HEK293 (cell line): ENCODE measurements at regions not wholly inside any gene's neighbourhood (a gene's known extent, or its start where the extent isn't known, plus 50 kb on each side); places are given as distances from the start of the nearest gene placed in this dataset.

Source experiments
- CTCF ChIA-PET: fragments of 350-600 bp; formaldehyde crosslinking; extraction: SDS; loops from one replicate; lab custom pipeline; 2021; ENCODE audit warnings: antibody characterized with exemption; lab: Yijun Ruan, JAX
- POLR2A ChIA-PET: fragments of 300-600 bp; formaldehyde crosslinking; extraction: SDS; loops from one replicate; lab custom pipeline; 2020; ENCODE audit warnings: antibody characterized with exemption, inconsistent platforms; lab: Yijun Ruan, JAX
- H3K27ac ChIP-seq: fragments of 200-500 bp; sonication (Bioruptor generic); 2 replicates; pipeline ENCODE4 v1.5.1; 2014; ENCODE audit warnings: low read depth, low read length, control low read depth, inconsistent platforms; ENCODE audit errors: extremely low read depth
- H3K36me3 ChIP-seq, 2 experiments: fragments of 200-500 bp in 1 of 2; sonication (Bioruptor generic) in 1 of 2; 1 replicate in 1 of 2; 2 replicates in 1 of 2; pipeline ENCODE4 v1.5.1; 2014 to 2017; ENCODE audit warnings: inconsistent platforms in 2 of 2, low read length in 2 of 2; ENCODE audit not compliant: control insufficient read depth in 2 of 2, insufficient read depth in 1 of 2
- H3K4me1 ChIP-seq: fragments of 200-500 bp; sonication (Bioruptor generic); 2 replicates; pipeline ENCODE4 v1.5.1; 2014; ENCODE audit warnings: mild to moderate bottlenecking, low read length, inconsistent platforms; ENCODE audit not compliant: control insufficient read depth, insufficient read depth
- H3K4me3 ChIP-seq: 2 replicates; pipeline ENCODE4 v1.5.1; 2011; ENCODE audit warnings: low read depth, mild to moderate bottlenecking, control low read depth, low read length, moderate library complexity
- H3K9me3 ChIP-seq: fragments of 200-500 bp; sonication (Bioruptor generic); 2 replicates; pipeline ENCODE4 v1.5.1; 2014; ENCODE audit warnings: low read depth, low read length, inconsistent platforms; ENCODE audit not compliant: control insufficient read depth, insufficient read depth
- HOXA7 ChIP-seq: sonication (generic); formaldehyde crosslinking; IDR thresholded peaks from 2 replicates; pipeline ENCODE4 v1.8.1; 2022; ENCODE audit warnings: missing genetic modification reagents, borderline replicate concordance
- MEIS1 ChIP-seq: sonication (generic); formaldehyde crosslinking; IDR thresholded peaks from 2 replicates; pipeline ENCODE4 v1.8.1; 2022; ENCODE audit warnings: missing genetic modification reagents, mild to moderate bottlenecking, borderline replicate concordance
- PATZ1 ChIP-seq: fragments of 450-650 bp; formaldehyde crosslinking; IDR thresholded peaks from 2 replicates; pipeline ENCODE4 v1.5.1; 2016; ENCODE audit warnings: missing biosample characterization, missing genetic modification characterization
- SALL2 ChIP-seq: fragments of 450-650 bp; formaldehyde crosslinking; IDR thresholded peaks from 2 replicates; pipeline ENCODE4 v1.5.0; 2017; ENCODE audit warnings: missing biosample characterization, mild to moderate bottlenecking, missing genetic modification characterization, borderline replicate concordance
- SCRT2 ChIP-seq: fragments of 450-650 bp; formaldehyde crosslinking; IDR thresholded peaks from 2 replicates; pipeline ENCODE4 v1.5.1; 2016; ENCODE audit warnings: missing biosample characterization, missing genetic modification characterization
- YY1 ChIP-seq: fragments of 450-650 bp; formaldehyde crosslinking; IDR thresholded peaks from 2 replicates; pipeline ENCODE4 v1.5.1; 2018; ENCODE audit warnings: missing biosample characterization, missing genetic modification characterization
- ZBTB48 ChIP-seq: fragments of 450-650 bp; formaldehyde crosslinking; IDR thresholded peaks from 2 replicates; pipeline ENCODE4 v1.5.1; 2016; ENCODE audit warnings: missing biosample characterization, missing genetic modification characterization
- ZFP3 ChIP-seq: fragments of 450-650 bp; formaldehyde crosslinking; IDR thresholded peaks from 2 replicates; pipeline ENCODE4 v1.5.1; 2016; ENCODE audit warnings: low read depth, missing biosample characterization, missing genetic modification characterization
- ZNF2 ChIP-seq: fragments of 450-650 bp; formaldehyde crosslinking; IDR thresholded peaks from 2 replicates; pipeline ENCODE4 v1.5.1; 2016; ENCODE audit warnings: missing biosample characterization, missing genetic modification characterization
- ZNF280C ChIP-seq: fragments of 450-650 bp; formaldehyde crosslinking; IDR thresholded peaks from 2 replicates; pipeline ENCODE4 v1.5.1; 2016; ENCODE audit warnings: missing biosample characterization, missing genetic modification characterization
- ZNF311 ChIP-seq: fragments of 450-650 bp; formaldehyde crosslinking; IDR thresholded peaks from 2 replicates; pipeline ENCODE4 v1.5.1; 2017; ENCODE audit warnings: missing biosample characterization, missing genetic modification characterization, borderline replicate concordance
- ZNF350 ChIP-seq: fragments of 450-650 bp; formaldehyde crosslinking; IDR thresholded peaks from 2 replicates; pipeline ENCODE4 v1.5.0; 2017; ENCODE audit warnings: missing biosample characterization, mild to moderate bottlenecking, missing genetic modification characterization
- ZNF354C ChIP-seq: fragments of 450-650 bp; formaldehyde crosslinking; IDR thresholded peaks from 2 replicates; pipeline ENCODE4 v1.5.1; 2016; ENCODE audit warnings: missing biosample characterization, missing genetic modification characterization, low read depth, borderline replicate concordance
- ZNF416 ChIP-seq: fragments of 450-650 bp; formaldehyde crosslinking; IDR thresholded peaks from 2 replicates; pipeline ENCODE4 v1.5.1; 2016; ENCODE audit warnings: missing biosample characterization, missing genetic modification characterization
- ZNF521 ChIP-seq: fragments of 450-650 bp; formaldehyde crosslinking; IDR thresholded peaks from 2 replicates; pipeline ENCODE4 v1.5.1; 2017; ENCODE audit warnings: missing biosample characterization, mild to moderate bottlenecking, missing genetic modification characterization
- ZNF549 ChIP-seq: fragments of 450-650 bp; IDR thresholded peaks from 2 replicates; pipeline ENCODE4 v1.5.1; 2018; ENCODE audit warnings: missing biosample characterization, missing genetic modification characterization, mild to moderate bottlenecking, inconsistent platforms, moderate library complexity
- ZNF585B ChIP-seq: fragments of 450-650 bp; formaldehyde crosslinking; IDR thresholded peaks from 2 replicates; pipeline ENCODE4 v1.5.1; 2016; ENCODE audit warnings: missing biosample characterization, missing genetic modification characterization
- ZNF610 ChIP-seq: fragments of 450-650 bp; formaldehyde crosslinking; IDR thresholded peaks from 2 replicates; pipeline ENCODE4 v1.5.1; 2016; ENCODE audit warnings: missing biosample characterization, missing genetic modification characterization, borderline replicate concordance
- ZNF621 ChIP-seq: fragments of 450-650 bp; formaldehyde crosslinking; IDR thresholded peaks from 2 replicates; pipeline ENCODE4 v1.5.1; 2017; ENCODE audit warnings: missing biosample characterization, missing genetic modification characterization
- ZNF707 ChIP-seq: fragments of 450-650 bp; formaldehyde crosslinking; IDR thresholded peaks from 2 replicates; pipeline ENCODE4 v1.5.1; 2016; ENCODE audit warnings: missing biosample characterization, missing genetic modification characterization
- ZNF777 ChIP-seq: fragments of 450-650 bp; formaldehyde crosslinking; IDR thresholded peaks from 2 replicates; pipeline ENCODE4 v1.5.1; 2017; ENCODE audit warnings: missing biosample characterization, missing genetic modification characterization, borderline replicate concordance
- ZNF792 ChIP-seq: fragments of 450-650 bp; formaldehyde crosslinking; IDR thresholded peaks from 2 replicates; pipeline ENCODE4 v1.5.1; 2016; ENCODE audit warnings: missing biosample characterization, missing genetic modification characterization
- TF ChIP-seq, protein P1 (sequence below): fragments of 450-650 bp; formaldehyde crosslinking; IDR thresholded peaks from 2 replicates; pipeline ENCODE4 v1.5.1; 2016; ENCODE audit warnings: missing biosample characterization, missing genetic modification characterization
- TF ChIP-seq, protein P2 (sequence below): fragments of 450-650 bp; formaldehyde crosslinking; IDR thresholded peaks from 2 replicates; pipeline ENCODE4 v1.5.1; 2017; ENCODE audit warnings: missing biosample characterization, missing genetic modification characterization

DNA sequence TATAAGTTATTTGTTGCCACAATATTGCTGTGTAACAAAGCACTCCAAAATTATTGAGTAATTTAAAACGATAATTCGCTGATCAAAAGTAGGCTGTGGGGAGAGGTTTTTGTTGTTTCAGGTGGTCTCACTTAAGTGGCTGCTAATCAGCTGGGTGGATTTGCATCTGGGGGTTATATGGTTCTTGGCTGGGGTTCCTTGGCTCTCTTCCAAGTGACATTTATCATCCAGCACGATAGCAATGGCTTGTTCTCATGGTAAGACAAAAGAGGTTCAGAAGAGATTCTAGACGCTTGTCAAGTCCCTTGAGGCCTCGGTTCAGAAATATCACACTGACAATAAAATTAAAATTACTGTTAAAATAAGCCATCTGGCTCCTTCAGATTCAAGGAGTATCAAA is 1648.8 kb downstream of the GRIK2 start:
- TF ChIP-seq ZNF585B (tag by site-specific recombination) = no peak
- TF ChIP-seq ZNF549 = no peak
- no peak for TF ChIP-seq ZBTB48 (tag by site-specific recombination)
- TF ChIP-seq MEIS1 = no peak
- TF ChIP-seq HOXA7 (CRISPR knock-in tag) = no peak
- no peak for TF ChIP-seq ZNF707 (tag by site-specific recombination)
- TF ChIP-seq ZNF354C (tag by site-specific recombination) = no peak
- no peak for TF ChIP-seq ZNF521 (tag by site-specific recombination)
- TF ChIP-seq ZNF610 (tag by site-specific recombination) = no peak
- TF ChIP-seq ZNF311 (tag by site-specific recombination) = no peak
- no peak for TF ChIP-seq ZFP3
- TF ChIP-seq ZNF2 (tag by site-specific recombination) = no peak
- no peak for TF ChIP-seq ZNF792 (tag by site-specific recombination)
- no peak for TF ChIP-seq SALL2 (tag by site-specific recombination)
- TF ChIP-seq ZNF416 (tag by site-specific recombination) = no peak
- no peak for TF ChIP-seq ZNF621 (tag by site-specific recombination)
- no peak for TF ChIP-seq PATZ1 (tag by site-specific recombination)
- TF ChIP-seq, protein P1, sequence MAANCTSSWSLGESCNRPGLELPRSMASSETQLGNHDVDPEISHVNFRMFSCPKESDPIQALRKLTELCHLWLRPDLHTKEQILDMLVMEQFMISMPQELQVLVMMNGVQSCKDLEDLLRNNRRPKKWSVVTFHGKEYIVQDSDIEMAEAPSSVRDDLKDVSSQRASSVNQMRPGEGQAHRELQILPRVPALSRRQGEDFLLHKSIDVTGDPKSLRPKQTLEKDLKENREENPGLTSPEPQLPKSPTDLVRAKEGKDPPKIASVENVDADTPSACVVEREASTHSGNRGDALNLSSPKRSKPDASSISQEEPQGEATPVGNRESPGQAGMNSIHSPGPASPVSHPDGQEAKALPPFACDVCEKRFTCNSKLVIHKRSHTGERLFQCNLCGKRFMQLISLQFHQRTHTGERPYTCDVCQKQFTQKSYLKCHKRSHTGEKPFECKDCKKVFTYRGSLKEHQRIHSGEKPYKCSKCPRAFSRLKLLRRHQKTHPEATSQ (tag by site-specific recombination) = no peak
- TF ChIP-seq ZNF350 = no peak
- no peak for TF ChIP-seq SCRT2 (tag by site-specific recombination)
- POLR2A ChIA-PET = no interaction called here
- H3K27ac ChIP-seq = no peak overlapping the region

GRCh38 chr6:103036846-103037245 is 1643.3 kb downstream of the GRIK2 start:
- CTCF ChIA-PET = interaction anchor here (0.6 kb wide), 1 partner anchor 15 kb away, joined by 3 read pairs; no protein-coding TSS in a partner anchor
- no peaks in the 10 kb centered on the region for H3K9me3 ChIP-seq
- no peak for TF ChIP-seq ZNF280C (tag by site-specific recombination)
- TF ChIP-seq ZNF416 (tag by site-specific recombination) = no peak
- TF ChIP-seq ZNF354C (tag by site-specific recombination) = no peak
- TF ChIP-seq, protein P2, sequence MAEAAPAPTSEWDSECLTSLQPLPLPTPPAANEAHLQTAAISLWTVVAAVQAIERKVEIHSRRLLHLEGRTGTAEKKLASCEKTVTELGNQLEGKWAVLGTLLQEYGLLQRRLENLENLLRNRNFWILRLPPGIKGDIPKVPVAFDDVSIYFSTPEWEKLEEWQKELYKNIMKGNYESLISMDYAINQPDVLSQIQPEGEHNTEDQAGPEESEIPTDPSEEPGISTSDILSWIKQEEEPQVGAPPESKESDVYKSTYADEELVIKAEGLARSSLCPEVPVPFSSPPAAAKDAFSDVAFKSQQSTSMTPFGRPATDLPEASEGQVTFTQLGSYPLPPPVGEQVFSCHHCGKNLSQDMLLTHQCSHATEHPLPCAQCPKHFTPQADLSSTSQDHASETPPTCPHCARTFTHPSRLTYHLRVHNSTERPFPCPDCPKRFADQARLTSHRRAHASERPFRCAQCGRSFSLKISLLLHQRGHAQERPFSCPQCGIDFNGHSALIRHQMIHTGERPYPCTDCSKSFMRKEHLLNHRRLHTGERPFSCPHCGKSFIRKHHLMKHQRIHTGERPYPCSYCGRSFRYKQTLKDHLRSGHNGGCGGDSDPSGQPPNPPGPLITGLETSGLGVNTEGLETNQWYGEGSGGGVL (tag by site-specific recombination) = no peak
- TF ChIP-seq ZNF777 (tag by site-specific recombination) = no peak
- no peak for TF ChIP-seq YY1
- TF ChIP-seq, all 188 proteins: peak for 0
- H3K36me3 ChIP-seq = no peaks in the 10 kb centered on the region
- no peaks in the 10 kb centered on the region for H3K4me1 ChIP-seq
- no peak overlapping the region for H3K4me3 ChIP-seq
- no peak overlapping the region for H3K27ac ChIP-seq
- POLR2A ChIA-PET = no interaction called here

More for the DNA sequence above, 1648.8 kb downstream of the GRIK2 start:
- CTCF ChIA-PET = no interaction called here
- Histone ChIP-seq H3K4me3 (no peak overlapping the region), H3K36me3 (no peaks in the 10 kb centered on the region), H3K4me1 (no peaks in the 10 kb centered on the region), H3K9me3 (no peaks in the 10 kb centered on the region)
